HEK293 (cell line): ENCODE measurements at regions not wholly inside any gene's neighbourhood (a gene's known extent, or its start where the extent isn't known, plus 50 kb on each side); places are given as distances from the start of the nearest gene placed in this dataset.

Experiments
- GLIS2 ChIP-seq: fragments of 450-650 bp; formaldehyde crosslinking; IDR thresholded peaks from 2 replicates; pipeline ENCODE4 v1.5.1; 2016; ENCODE audit warnings: missing biosample characterization, missing genetic modification characterization
- IKZF3 ChIP-seq: fragments of 450-650 bp; IDR thresholded peaks from 2 replicates; pipeline ENCODE4 v1.5.0; 2018; ENCODE audit warnings: missing biosample characterization, mild to moderate bottlenecking, missing genetic modification characterization, moderate library complexity
- ZBTB8A ChIP-seq: fragments of 450-650 bp; formaldehyde crosslinking; IDR thresholded peaks from 2 replicates; pipeline ENCODE4 v1.5.1; 2016; ENCODE audit warnings: missing biosample characterization, missing genetic modification characterization
- ZEB2 ChIP-seq: fragments of 450-650 bp; formaldehyde crosslinking; IDR thresholded peaks from 2 replicates; pipeline ENCODE4 v1.5.1; 2016; ENCODE audit warnings: missing biosample characterization, missing genetic modification characterization
- ZNF112 ChIP-seq: fragments of 450-650 bp; formaldehyde crosslinking; IDR thresholded peaks from 2 replicates; pipeline ENCODE4 v1.5.0; 2017; ENCODE audit warnings: missing biosample characterization, missing genetic modification characterization
- ZNF155 ChIP-seq: fragments of 450-650 bp; formaldehyde crosslinking; IDR thresholded peaks from 2 replicates; pipeline ENCODE4 v1.5.1; 2016; ENCODE audit warnings: missing biosample characterization, missing genetic modification characterization
- ZNF16 ChIP-seq: fragments of 450-650 bp; formaldehyde crosslinking; IDR thresholded peaks from 2 replicates; pipeline ENCODE4 v1.5.1; 2016; ENCODE audit warnings: low read depth, missing biosample characterization, missing genetic modification characterization
- ZNF274 ChIP-seq, 2 experiments: fragments of 200-500 bp in 1 of 2; fragments of 450-650 bp in 1 of 2; sonication (Bioruptor generic) in 1 of 2; formaldehyde crosslinking in 1 of 2; IDR thresholded peaks; 2 replicates each; pipeline versions ENCODE4 v1.5.1 to v1.6.1; 2014 to 2016; ENCODE audit warnings: borderline replicate concordance in 1 of 2, inconsistent platforms in 1 of 2, low read length in 1 of 2, missing biosample characterization in 1 of 2, missing genetic modification characterization in 1 of 2
- ZNF302 ChIP-seq: fragments of 450-650 bp; formaldehyde crosslinking; IDR thresholded peaks from 2 replicates; pipeline ENCODE4 v1.5.1; 2016; ENCODE audit warnings: missing biosample characterization, missing genetic modification characterization, low read depth
- ZNF555 ChIP-seq: fragments of 450-650 bp; formaldehyde crosslinking; conservative IDR thresholded peaks from 2 replicates; pipeline ENCODE4 v1.5.1; 2017; ENCODE audit warnings: missing biosample characterization, mild to moderate bottlenecking, missing genetic modification characterization, inconsistent platforms
- ZNF660 ChIP-seq: fragments of 450-650 bp; IDR thresholded peaks from 2 replicates; pipeline ENCODE4 v1.5.1; 2018; ENCODE audit warnings: missing biosample characterization, mild to moderate bottlenecking, missing genetic modification characterization
- ZNF664 ChIP-seq: fragments of 450-650 bp; formaldehyde crosslinking; IDR thresholded peaks from 2 replicates; pipeline ENCODE4 v1.5.1; 2016; ENCODE audit warnings: missing biosample characterization, missing genetic modification characterization
- TF ChIP-seq, protein P1 (sequence below): fragments of 450-650 bp; formaldehyde crosslinking; IDR thresholded peaks from 2 replicates; pipeline ENCODE4 v1.5.1; 2016; ENCODE audit warnings: missing biosample characterization, missing genetic modification characterization, borderline replicate concordance
- TF ChIP-seq, protein P2 (sequence below): fragments of 450-650 bp; formaldehyde crosslinking; IDR thresholded peaks from 2 replicates; pipeline ENCODE4 v1.5.1; 2017; ENCODE audit warnings: missing biosample characterization, mild to moderate bottlenecking, missing genetic modification characterization, moderate library complexity
- TF ChIP-seq, protein P3 (sequence below): fragments of 450-650 bp; formaldehyde crosslinking; IDR thresholded peaks from 2 replicates; pipeline ENCODE4 v1.5.1; 2016; ENCODE audit warnings: missing biosample characterization, missing genetic modification characterization, borderline replicate concordance
- TF ChIP-seq, protein P4 (sequence below): fragments of 450-650 bp; formaldehyde crosslinking; IDR thresholded peaks from 2 replicates; pipeline ENCODE4 v1.5.1; 2016; ENCODE audit warnings: missing biosample characterization, missing genetic modification characterization
- TF ChIP-seq, protein P5 (sequence below): fragments of 450-650 bp; formaldehyde crosslinking; IDR thresholded peaks from 2 replicates; pipeline ENCODE4 v1.5.1; 2016; ENCODE audit warnings: missing biosample characterization, missing genetic modification characterization
- TF ChIP-seq, protein P6 (sequence below): fragments of 450-650 bp; formaldehyde crosslinking; IDR thresholded peaks from 2 replicates; pipeline ENCODE4 v1.5.1; 2016; ENCODE audit warnings: missing biosample characterization, missing genetic modification characterization
- TF ChIP-seq, protein P7 (sequence below): fragments of 450-650 bp; formaldehyde crosslinking; IDR thresholded peaks from 2 replicates; pipeline ENCODE4 v1.5.1; 2016; ENCODE audit warnings: missing biosample characterization, missing genetic modification characterization
- TF ChIP-seq, protein P8 (sequence below): fragments of 450-650 bp; formaldehyde crosslinking; IDR thresholded peaks from 2 replicates; pipeline ENCODE4 v1.5.1; 2016; ENCODE audit warnings: missing biosample characterization, missing genetic modification characterization

DNA sequence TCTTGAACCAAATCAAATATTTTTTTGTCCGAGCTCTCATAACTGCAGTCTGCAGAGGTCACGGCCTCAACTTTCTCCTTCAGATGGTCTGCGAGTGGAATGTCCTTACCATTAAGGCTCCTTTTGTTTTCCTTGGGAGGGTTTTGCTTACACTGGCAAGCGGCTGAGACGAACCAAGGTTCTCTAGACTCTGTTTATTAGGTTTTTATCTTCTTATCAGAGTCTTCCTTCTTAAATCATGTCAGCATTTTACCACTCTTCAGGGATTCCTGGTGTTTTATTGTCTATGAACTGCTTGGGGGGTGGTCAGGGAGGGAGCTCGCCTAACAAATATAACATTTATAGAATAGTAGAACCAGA, 773.7 kb upstream of the NR2F2 start (continued):
- TF ChIP-seq IKZF3 (peak; percentile 98), ZNF155 (tag by site-specific recombination) (no peak), ZEB2 (peak; percentile 77), ZNF274 (IDR thresholded peaks at IDR 0.05; ENCODE audit: low read length) (no peak), ZNF274 (tag by site-specific recombination; IDR thresholded peaks at IDR 0.05; ENCODE audit: borderline replicate concordance) (no peak), ZNF664 (peak; percentile 44; the same call in 1 of the 2 replicates), ZNF112 (tag by site-specific recombination) (no peak), GLIS2 (tag by site-specific recombination) (no peak), ZNF555 (tag by site-specific recombination) (no peak), ZNF16 (no peak), ZBTB8A (tag by site-specific recombination) (peak; percentile 42), ZNF660 (tag by site-specific recombination) (no peak), ZNF302 (tag by site-specific recombination) (no peak)
- TF ChIP-seq, protein P1, sequence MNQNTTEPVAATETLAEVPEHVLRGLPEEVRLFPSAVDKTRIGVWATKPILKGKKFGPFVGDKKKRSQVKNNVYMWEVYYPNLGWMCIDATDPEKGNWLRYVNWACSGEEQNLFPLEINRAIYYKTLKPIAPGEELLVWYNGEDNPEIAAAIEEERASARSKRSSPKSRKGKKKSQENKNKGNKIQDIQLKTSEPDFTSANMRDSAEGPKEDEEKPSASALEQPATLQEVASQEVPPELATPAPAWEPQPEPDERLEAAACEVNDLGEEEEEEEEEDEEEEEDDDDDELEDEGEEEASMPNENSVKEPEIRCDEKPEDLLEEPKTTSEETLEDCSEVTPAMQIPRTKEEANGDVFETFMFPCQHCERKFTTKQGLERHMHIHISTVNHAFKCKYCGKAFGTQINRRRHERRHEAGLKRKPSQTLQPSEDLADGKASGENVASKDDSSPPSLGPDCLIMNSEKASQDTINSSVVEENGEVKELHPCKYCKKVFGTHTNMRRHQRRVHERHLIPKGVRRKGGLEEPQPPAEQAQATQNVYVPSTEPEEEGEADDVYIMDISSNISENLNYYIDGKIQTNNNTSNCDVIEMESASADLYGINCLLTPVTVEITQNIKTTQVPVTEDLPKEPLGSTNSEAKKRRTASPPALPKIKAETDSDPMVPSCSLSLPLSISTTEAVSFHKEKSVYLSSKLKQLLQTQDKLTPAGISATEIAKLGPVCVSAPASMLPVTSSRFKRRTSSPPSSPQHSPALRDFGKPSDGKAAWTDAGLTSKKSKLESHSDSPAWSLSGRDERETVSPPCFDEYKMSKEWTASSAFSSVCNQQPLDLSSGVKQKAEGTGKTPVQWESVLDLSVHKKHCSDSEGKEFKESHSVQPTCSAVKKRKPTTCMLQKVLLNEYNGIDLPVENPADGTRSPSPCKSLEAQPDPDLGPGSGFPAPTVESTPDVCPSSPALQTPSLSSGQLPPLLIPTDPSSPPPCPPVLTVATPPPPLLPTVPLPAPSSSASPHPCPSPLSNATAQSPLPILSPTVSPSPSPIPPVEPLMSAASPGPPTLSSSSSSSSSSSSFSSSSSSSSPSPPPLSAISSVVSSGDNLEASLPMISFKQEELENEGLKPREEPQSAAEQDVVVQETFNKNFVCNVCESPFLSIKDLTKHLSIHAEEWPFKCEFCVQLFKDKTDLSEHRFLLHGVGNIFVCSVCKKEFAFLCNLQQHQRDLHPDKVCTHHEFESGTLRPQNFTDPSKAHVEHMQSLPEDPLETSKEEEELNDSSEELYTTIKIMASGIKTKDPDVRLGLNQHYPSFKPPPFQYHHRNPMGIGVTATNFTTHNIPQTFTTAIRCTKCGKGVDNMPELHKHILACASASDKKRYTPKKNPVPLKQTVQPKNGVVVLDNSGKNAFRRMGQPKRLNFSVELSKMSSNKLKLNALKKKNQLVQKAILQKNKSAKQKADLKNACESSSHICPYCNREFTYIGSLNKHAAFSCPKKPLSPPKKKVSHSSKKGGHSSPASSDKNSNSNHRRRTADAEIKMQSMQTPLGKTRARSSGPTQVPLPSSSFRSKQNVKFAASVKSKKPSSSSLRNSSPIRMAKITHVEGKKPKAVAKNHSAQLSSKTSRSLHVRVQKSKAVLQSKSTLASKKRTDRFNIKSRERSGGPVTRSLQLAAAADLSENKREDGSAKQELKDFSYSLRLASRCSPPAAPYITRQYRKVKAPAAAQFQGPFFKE (tag by site-specific recombination): no peak
- TF ChIP-seq, protein P2, sequence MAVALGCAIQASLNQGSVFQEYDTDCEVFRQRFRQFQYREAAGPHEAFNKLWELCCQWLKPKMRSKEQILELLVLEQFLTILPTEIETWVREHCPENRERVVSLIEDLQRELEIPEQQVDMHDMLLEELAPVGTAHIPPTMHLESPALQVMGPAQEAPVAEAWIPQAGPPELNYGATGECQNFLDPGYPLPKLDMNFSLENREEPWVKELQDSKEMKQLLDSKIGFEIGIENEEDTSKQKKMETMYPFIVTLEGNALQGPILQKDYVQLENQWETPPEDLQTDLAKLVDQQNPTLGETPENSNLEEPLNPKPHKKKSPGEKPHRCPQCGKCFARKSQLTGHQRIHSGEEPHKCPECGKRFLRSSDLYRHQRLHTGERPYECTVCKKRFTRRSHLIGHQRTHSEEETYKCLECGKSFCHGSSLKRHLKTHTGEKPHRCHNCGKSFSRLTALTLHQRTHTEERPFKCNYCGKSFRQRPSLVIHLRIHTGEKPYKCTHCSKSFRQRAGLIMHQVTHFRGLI (tag by site-specific recombination): peak; percentile 46; the same call in 1 of the 2 replicates
- TF ChIP-seq, protein P3, sequence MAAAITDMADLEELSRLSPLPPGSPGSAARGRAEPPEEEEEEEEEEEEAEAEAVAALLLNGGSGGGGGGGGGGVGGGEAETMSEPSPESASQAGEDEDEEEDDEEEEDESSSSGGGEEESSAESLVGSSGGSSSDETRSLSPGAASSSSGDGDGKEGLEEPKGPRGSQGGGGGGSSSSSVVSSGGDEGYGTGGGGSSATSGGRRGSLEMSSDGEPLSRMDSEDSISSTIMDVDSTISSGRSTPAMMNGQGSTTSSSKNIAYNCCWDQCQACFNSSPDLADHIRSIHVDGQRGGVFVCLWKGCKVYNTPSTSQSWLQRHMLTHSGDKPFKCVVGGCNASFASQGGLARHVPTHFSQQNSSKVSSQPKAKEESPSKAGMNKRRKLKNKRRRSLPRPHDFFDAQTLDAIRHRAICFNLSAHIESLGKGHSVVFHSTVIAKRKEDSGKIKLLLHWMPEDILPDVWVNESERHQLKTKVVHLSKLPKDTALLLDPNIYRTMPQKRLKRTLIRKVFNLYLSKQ: peak; percentile 30; the same call in 1 of the 2 replicates
- TF ChIP-seq, protein P4, sequence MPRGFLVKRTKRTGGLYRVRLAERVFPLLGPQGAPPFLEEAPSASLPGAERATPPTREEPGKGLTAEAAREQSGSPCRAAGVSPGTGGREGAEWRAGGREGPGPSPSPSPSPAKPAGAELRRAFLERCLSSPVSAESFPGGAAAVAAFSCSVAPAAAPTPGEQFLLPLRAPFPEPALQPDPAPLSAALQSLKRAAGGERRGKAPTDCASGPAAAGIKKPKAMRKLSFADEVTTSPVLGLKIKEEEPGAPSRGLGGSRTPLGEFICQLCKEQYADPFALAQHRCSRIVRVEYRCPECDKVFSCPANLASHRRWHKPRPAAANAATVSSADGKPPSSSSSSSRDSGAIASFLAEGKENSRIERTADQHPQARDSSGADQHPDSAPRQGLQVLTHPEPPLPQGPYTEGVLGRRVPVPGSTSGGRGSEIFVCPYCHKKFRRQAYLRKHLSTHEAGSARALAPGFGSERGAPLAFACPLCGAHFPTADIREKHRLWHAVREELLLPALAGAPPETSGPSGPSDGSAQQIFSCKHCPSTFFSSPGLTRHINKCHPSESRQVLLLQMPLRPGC: peak; percentile 70
- TF ChIP-seq, protein P5, sequence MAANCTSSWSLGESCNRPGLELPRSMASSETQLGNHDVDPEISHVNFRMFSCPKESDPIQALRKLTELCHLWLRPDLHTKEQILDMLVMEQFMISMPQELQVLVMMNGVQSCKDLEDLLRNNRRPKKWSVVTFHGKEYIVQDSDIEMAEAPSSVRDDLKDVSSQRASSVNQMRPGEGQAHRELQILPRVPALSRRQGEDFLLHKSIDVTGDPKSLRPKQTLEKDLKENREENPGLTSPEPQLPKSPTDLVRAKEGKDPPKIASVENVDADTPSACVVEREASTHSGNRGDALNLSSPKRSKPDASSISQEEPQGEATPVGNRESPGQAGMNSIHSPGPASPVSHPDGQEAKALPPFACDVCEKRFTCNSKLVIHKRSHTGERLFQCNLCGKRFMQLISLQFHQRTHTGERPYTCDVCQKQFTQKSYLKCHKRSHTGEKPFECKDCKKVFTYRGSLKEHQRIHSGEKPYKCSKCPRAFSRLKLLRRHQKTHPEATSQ (tag by site-specific recombination): no peak
- TF ChIP-seq, protein P6, sequence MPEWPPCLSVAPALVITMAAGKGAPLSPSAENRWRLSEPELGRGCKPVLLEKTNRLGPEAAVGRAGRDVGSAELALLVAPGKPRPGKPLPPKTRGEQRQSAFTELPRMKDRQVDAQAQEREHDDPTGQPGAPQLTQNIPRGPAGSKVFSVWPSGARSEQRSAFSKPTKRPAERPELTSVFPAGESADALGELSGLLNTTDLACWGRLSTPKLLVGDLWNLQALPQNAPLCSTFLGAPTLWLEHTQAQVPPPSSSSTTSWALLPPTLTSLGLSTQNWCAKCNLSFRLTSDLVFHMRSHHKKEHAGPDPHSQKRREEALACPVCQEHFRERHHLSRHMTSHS (tag by site-specific recombination): peak; percentile 86; the same call in 1 of the 2 replicates
- TF ChIP-seq, protein P7, sequence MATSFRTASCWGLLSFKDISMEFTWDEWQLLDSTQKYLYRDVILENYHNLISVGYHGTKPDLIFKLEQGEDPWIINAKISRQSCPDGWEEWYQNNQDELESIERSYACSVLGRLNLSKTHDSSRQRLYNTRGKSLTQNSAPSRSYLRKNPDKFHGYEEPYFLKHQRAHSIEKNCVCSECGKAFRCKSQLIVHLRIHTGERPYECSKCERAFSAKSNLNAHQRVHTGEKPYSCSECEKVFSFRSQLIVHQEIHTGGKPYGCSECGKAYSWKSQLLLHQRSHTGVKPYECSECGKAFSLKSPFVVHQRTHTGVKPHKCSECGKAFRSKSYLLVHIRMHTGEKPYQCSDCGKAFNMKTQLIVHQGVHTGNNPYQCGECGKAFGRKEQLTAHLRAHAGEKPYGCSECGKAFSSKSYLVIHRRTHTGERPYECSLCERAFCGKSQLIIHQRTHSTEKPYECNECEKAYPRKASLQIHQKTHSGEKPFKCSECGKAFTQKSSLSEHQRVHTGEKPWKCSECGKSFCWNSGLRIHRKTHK (tag by site-specific recombination): no peak
- TF ChIP-seq, protein P8, sequence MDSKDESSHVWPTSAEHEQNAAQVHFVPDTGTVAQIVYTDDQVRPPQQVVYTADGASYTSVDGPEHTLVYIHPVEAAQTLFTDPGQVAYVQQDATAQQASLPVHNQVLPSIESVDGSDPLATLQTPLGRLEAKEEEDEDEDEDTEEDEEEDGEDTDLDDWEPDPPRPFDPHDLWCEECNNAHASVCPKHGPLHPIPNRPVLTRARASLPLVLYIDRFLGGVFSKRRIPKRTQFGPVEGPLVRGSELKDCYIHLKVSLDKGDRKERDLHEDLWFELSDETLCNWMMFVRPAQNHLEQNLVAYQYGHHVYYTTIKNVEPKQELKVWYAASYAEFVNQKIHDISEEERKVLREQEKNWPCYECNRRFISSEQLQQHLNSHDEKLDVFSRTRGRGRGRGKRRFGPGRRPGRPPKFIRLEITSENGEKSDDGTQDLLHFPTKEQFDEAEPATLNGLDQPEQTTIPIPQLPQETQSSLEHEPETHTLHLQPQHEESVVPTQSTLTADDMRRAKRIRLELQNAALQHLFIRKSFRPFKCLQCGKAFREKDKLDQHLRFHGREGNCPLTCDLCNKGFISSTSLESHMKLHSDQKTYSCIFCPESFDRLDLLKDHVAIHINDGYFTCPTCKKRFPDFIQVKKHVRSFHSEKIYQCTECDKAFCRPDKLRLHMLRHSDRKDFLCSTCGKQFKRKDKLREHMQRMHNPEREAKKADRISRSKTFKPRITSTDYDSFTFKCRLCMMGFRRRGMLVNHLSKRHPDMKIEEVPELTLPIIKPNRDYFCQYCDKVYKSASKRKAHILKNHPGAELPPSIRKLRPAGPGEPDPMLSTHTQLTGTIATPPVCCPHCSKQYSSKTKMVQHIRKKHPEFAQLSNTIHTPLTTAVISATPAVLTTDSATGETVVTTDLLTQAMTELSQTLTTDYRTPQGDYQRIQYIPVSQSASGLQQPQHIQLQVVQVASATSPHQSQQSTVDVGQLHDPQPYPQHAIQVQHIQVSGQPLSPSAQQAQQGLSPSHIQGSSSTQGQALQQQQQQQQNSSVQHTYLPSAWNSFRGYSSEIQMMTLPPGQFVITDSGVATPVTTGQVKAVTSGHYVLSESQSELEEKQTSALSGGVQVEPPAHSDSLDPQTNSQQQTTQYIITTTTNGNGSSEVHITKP (tag by site-specific recombination): peak; percentile 86
